Heart right ventricle (tissue), 16 donors: ENCODE measurements at regions not wholly inside any gene's neighbourhood (a gene's known extent, or its start where the extent isn't known, plus 50 kb on each side); places are given as distances from the start of the nearest gene placed in this dataset.

ENCODE experiments used
- ATAC-seq, 8 donors: fragments of 200-7000 bp; cut with Tn5 transposase; one replicate each; pipeline ENCODE4 v1.9.1; 2020; ENCODE audit warnings: mild to moderate bottlenecking in 8 of 8, moderate library complexity in 8 of 8, moderate number of reproducible peaks in 1 of 8
- DNase-seq, 2 donors: peaks; one replicate each; pipeline ENCODE4 v3.0.0-alpha.2; 2020
- H3K27ac ChIP-seq, 10 donors: fragments of 200-600 bp; sonication (generic) in 2 of 10; one replicate each; pipeline versions ENCODE4 v1.5.0 to v1.8.0; 2020 to 2022; ENCODE audit warnings: mild to moderate bottlenecking in 3 of 10
- H3K27me3 ChIP-seq, 7 donors: fragments of 200-600 bp; one replicate each; pipeline ENCODE4 v1.8.0; 2021 to 2022; ENCODE audit warnings: mild to moderate bottlenecking in 2 of 7
- H3K36me3 ChIP-seq, 9 donors: fragments of 200-600 bp; sonication (generic) in 1 of 9; one replicate each; pipeline versions ENCODE4 v1.5.0 to v1.8.0; 2020 to 2022; ENCODE audit warnings: mild to moderate bottlenecking in 2 of 9
- H3K4me1 ChIP-seq, 9 donors: fragments of 200-600 bp; sonication (generic) in 1 of 9; one replicate each; pipeline versions ENCODE4 v1.5.0 to v1.8.0; 2020 to 2022; ENCODE audit warnings: mild to moderate bottlenecking in 4 of 9
- H3K4me3 ChIP-seq, 10 donors: fragments of 200-600 bp; sonication (generic) in 2 of 10; one replicate each; pipeline versions ENCODE4 v1.5.0 to v1.8.0; 2020 to 2022; ENCODE audit warnings: mild to moderate bottlenecking in 7 of 10, moderate library complexity in 2 of 10
- H3K9me3 ChIP-seq, 11 donors: fragments of 200-600 bp in 10 of 11; sonication (generic) in 2 of 11; one replicate each; pipeline versions ENCODE4 v1.5.0 to v1.8.0; 2013 to 2022; ENCODE audit warnings: mild to moderate bottlenecking in 2 of 11, control low read depth in 1 of 11, moderate library complexity in 1 of 11
- WGBS, 2 donors: extraction: QIAGEN DNeasy Blood & Tissue Kit; methylation state at CpG; one replicate each; pipeline ENCODE4 v1.1.7; 2013; ENCODE audit warnings: inconsistent platforms in 1 of 2; 5-methylcytosine and 5-hydroxymethylcytosine counted together
- intact Hi-C, 10 donors: fragments of 100-400 bp; cut with DNase I; formaldehyde crosslinking; loops; one replicate each; pipeline versions ENCODE4 v1.11.1 to v1.14.2; 2022
- TF ChIP-seq, protein P1 (sequence below), 9 donors: fragments of 200-600 bp; sonication (generic) in 2 of 9; IDR thresholded peaks; one replicate each; pipeline versions ENCODE4 v1.5.0 to v1.8.0; 2021 to 2022; ENCODE audit warnings: antibody characterized with exemption in 9 of 9, mild to moderate bottlenecking in 5 of 9, moderate library complexity in 1 of 9
- donor health status: Arrhythmogenic right ventricular cardiomyopathy.
- donor health status: ischemic (EF 13 %, LVEDD 7.1; RV severe dilation, severe dysfunction).
- donor health status: healthy with polysubstance abuse.
- donor health status: DM: no; HTN: yes; CAD: no.
- donor health status: DM: no; HTN: no; CAD: no.
- donor health status: ischemic (EF 25% LVEDD 6.9; RV normal size, moderate dysfunction).
- donor health status: ischemic (EF 25% LVEDD 5.7; RV mildly dilated, moderate dysfunction).
- donor health status: healthy.
- donor health status: DM: yes; HTN: yes; CAD: no.
- donor health status: Ischemic cardiomyopathy.
- donor health status: ischemic (EF 35%, LVEDD 5.7; RV mildly dilated, moderate dysfunction).
- donor health status: nonischemic (EF 11% LVEDD 7.7; RV severe dilation, severe dysfunction).
- donor health status: DM: yes; HTN: yes; CAD: no.
- donor health status: PGD.
- donor health status: ischemic (EF 29% LVEDD 5.4; RV normal size, mild dysfunction).
- donor health status: nonischemic (EF 23%, LVEDD 6.1; RV moderate dilation, normal function).

DNA sequence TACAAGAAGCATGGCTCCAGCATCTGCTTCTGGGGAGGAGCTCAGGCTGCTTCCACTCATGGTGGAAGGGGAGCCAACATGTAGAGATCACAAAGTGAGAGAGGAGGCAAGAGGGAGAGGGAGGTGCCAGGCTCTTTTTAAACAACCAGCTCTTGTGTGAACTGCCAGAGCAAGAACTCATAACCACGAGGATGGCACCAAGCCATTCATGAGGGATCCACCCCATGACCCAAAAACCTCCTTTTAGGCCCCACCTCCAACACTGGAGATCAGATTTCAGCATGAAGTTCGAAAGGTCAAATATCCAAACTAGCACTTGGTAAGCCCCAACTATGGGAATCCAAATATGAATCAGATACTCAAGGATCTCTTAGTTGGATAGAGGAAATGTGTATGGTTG is 131.2 kb downstream of the RXFP2 start:
- 71 to 83% methylated on average over 2 of the region's 2 CpGs for WGBS, 2 donors
- Histone ChIP-seq H3K9me3 (no peaks in the 10 kb centered on the region), H3K36me3 (no peaks in the 10 kb centered on the region), H3K4me1 (peaks cover 0 to 82% (median 24%) of the 10 kb centered on the region in 9 donors), H3K27ac (peak overlapping the region in 1 of 10 donors; percentile 0), H3K4me3 (no peak overlapping the region), H3K27me3 (no peaks in the 10 kb centered on the region)
- ATAC-seq (peak in 2 of 8 donors; percentile 26 to 39), DNase-seq (no peak)
- TF ChIP-seq, protein P1, sequence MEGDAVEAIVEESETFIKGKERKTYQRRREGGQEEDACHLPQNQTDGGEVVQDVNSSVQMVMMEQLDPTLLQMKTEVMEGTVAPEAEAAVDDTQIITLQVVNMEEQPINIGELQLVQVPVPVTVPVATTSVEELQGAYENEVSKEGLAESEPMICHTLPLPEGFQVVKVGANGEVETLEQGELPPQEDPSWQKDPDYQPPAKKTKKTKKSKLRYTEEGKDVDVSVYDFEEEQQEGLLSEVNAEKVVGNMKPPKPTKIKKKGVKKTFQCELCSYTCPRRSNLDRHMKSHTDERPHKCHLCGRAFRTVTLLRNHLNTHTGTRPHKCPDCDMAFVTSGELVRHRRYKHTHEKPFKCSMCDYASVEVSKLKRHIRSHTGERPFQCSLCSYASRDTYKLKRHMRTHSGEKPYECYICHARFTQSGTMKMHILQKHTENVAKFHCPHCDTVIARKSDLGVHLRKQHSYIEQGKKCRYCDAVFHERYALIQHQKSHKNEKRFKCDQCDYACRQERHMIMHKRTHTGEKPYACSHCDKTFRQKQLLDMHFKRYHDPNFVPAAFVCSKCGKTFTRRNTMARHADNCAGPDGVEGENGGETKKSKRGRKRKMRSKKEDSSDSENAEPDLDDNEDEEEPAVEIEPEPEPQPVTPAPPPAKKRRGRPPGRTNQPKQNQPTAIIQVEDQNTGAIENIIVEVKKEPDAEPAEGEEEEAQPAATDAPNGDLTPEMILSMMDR (IDR thresholded peaks at IDR 0.05) = no peak
- intact Hi-C loops = no loop called here

DNA sequence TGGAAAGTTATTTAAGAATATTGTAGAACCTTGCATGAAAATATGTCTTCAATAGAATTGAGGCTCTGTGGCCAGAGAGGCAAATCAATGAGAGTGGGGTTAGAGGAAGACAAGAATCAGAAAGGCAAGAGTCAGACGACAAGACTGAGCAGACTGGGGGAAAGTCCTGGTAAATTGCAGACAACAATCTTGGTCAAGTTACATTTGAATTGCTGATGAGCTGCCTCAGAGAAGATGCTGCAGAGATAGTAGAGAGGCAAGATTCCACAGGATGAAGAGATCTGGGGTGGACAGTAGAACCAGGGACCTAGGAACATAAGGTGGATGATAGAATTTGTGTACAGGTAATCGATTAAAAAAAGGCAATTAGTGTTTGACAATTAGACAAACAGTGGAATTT is 133.8 kb downstream of the RXFP2 start:
- H3K27ac ChIP-seq = no peak overlapping the region
- no peak overlapping the region for H3K4me3 ChIP-seq
- no peaks in the 10 kb centered on the region for H3K9me3 ChIP-seq
- TF ChIP-seq, protein P1 (IDR thresholded peaks at IDR 0.05) = no peak
- no peaks in the 10 kb centered on the region for H3K27me3 ChIP-seq
- 81 to 82% methylated on average over 2 of the region's 2 CpGs for WGBS, 2 donors
- intact Hi-C loops = no loop called here
- peaks cover 12 to 84% (median 47%) of the 10 kb centered on the region in 9 donors for H3K4me1 ChIP-seq
- ATAC-seq (no peak), DNase-seq (no peak)
- H3K36me3 ChIP-seq = no peaks in the 10 kb centered on the region

DNA sequence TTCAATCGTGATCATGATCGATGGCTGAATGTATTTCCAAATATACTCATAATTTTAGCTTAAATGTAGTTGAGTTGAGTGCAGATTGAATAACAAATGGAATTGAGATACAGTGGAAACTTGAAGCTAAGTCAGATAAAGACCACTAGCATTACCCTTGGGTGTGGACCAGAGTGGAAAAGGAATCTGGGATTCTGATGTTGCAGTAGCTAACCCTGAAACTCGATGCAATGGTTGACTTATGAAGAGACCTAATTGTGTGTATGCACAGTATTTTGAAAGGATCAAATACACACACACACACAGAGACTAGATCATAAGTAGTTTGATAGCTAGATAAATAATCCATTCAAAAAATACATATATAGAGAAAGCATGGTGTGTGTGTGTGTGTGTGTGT is 135.8 kb downstream of the RXFP2 start:
- Histone ChIP-seq H3K36me3 (no peaks in the 10 kb centered on the region), H3K4me3 (no peak overlapping the region), H3K27me3 (no peaks in the 10 kb centered on the region), H3K4me1 (peaks cover 14 to 81% (median 46%) of the 10 kb centered on the region in 9 donors), H3K9me3 (no peaks in the 10 kb centered on the region), H3K27ac (no peak overlapping the region)
- no peak for ATAC-seq
- TF ChIP-seq, protein P1 (IDR thresholded peaks at IDR 0.05) = no peak
- intact Hi-C loops = no loop called here
- 76 to 79% methylated on average over 3 of the region's 3 CpGs for WGBS, 2 donors
- no peak for DNase-seq

DNA sequence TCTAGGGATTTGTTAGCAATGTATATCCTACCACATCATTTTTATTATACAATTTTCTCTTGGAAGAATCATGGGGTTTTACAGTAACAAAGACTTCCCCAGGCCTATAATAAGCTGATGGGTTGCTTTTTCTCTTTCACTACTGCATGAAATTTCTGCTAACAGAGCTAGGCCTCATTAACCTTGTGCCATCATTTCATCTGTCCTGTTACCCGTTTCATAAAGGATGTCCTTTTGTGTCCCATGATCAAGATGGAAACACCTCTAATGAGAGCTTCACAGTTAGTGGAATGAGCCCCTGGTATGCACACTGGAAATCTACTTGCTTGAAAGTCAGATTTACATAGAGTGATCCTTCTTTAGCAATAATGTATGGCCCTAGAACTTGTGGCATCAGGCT is 138.7 kb downstream of the RXFP2 start:
- intact Hi-C loops = no loop called here
- Histone ChIP-seq H3K27me3 (no peaks in the 10 kb centered on the region), H3K9me3 (no peaks in the 10 kb centered on the region), H3K36me3 (no peaks in the 10 kb centered on the region), H3K27ac (peak overlapping the region in 2 of 10 donors; percentile 4 to 28), H3K4me1 (peaks cover 21 to 88% (median 63%) of the 10 kb centered on the region in 9 donors), H3K4me3 (no peak overlapping the region)
- DNase-seq (no peak), ATAC-seq (no peak)
- TF ChIP-seq, protein P1 (IDR thresholded peaks at IDR 0.05) = no peak
- WGBS, 2 donors = 53 to 62% methylated on average over 1 of the region's 1 CpG
